Activated CD4-positive, alpha-beta T cell treated with anti-CD3 and anti-CD28 coated beads for 24 hours (primary cell): ENCODE measurements at regions not wholly inside any gene's neighbourhood (a gene's known extent, or its start where the extent isn't known, plus 50 kb on each side); places are given as distances from the start of the nearest gene placed in this dataset.

Experiments
- DNase-seq, 2 donors: peaks; one replicate each; pipeline ENCODE4 v3.0.0-alpha.2; 2020; ENCODE audit warnings: low read depth in 2 of 2

DNA sequence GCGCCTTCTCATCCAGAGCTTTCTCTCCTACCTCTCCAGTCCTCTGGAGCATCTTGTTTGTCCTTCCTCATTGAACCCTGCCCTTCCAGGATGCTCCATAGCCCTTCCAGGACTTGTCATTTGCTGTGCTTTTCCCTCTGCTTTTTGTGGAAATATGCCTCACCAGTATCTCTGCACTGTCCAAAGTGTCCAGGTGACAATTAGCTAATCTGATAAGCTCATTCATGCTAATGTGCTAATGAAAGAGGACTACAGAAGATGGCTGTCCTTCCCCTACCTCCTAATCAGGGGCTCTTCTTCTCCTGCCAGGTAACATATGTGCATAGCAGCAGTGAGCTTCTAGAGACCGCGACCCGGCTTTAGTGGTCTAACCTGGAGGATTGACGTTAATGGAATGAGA lies 58.4 kb upstream of the OTX2 start:
- no peak for DNase-seq

DNA sequence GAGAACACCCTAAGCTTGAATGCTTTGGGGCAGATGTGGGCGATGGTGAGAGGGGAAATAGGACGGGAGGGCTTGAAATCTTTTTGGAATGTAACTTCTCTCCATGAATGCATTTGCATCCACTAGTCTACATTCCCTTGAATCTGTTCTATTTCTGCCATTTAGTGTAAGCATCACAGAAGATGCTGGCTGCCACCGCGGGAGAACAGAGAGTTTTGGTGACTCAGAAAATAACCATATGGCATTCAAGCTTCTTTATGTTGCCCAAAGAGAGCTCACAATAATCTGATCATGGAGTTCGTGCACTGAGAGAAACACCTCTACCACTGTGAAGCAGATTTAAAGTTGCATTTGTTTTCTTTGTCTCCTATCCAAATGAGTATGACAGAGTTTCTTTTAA lies 52.6 kb upstream of the OTX2 start:
- no peak for DNase-seq

GRCh38 chr14:56860441-56860840 lies 50.2 kb upstream of the OTX2 start:
- no peak for DNase-seq
